H1 (cell line): ENCODE measurements at regions not wholly inside any gene's neighbourhood (a gene's known extent, or its start where the extent isn't known, plus 50 kb on each side); places are given as distances from the start of the nearest gene placed in this dataset.
A peak's percentile ranks its signal among the peaks of the same experiment; 100 is the strongest.

Experiments
- CTCF ChIA-PET: fragments of 300-600 bp; sonication (Branson Sonifier 250); formaldehyde crosslinking; loops from one replicate; lab custom pipeline; 2021; ENCODE audit not compliant: partially characterized antibody; lab: Charles Lee
- POLR2A ChIA-PET: fragments of 300-600 bp; sonication (Branson Sonifier 250); formaldehyde crosslinking; loops from one replicate; lab custom pipeline; 2021; ENCODE audit warnings: inconsistent platforms; ENCODE audit not compliant: partially characterized antibody; lab: Charles Lee
- DNase-seq, 2 experiments: peaks; one replicate each; pipeline versions ENCODE4 v3.0.0 to v3.0.0-alpha.2; 2010 to 2022; ENCODE audit warnings: low spot score in 2 of 2, low read depth in 1 of 2, mixed read lengths in 1 of 2
- FAIRE-seq: peaks from 2 replicates; lab custom pipeline; 2011; peaks lifted over from hg19 to GRCh38; lab: Jason Lieb, UNC
- H2AFZ ChIP-seq: 2 replicates; pipeline ENCODE4 v1.8.1; 2012; ENCODE audit warnings: low read length, inconsistent platforms
- H2AK5ac ChIP-seq: 2 replicates; pipeline ENCODE4 v1.6.1; 2013; ENCODE audit warnings: low read depth, low read length
- H2BK120ac ChIP-seq: replicated peaks from 2 replicates; pipeline ENCODE3; 2013; ENCODE audit warnings: low read depth, low read length, inconsistent platforms
- H2BK12ac ChIP-seq: 2 replicates; pipeline ENCODE4 v1.6.1; 2013; ENCODE audit warnings: low read depth, low read length
- H2BK15ac ChIP-seq: 2 replicates; pipeline ENCODE4 v1.6.1; 2013; ENCODE audit warnings: low read length
- H2BK20ac ChIP-seq: 2 replicates; pipeline ENCODE4 v1.6.1; 2013; ENCODE audit warnings: low read length
- H2BK5ac ChIP-seq: 2 replicates; pipeline ENCODE4 v1.6.1; 2013; ENCODE audit warnings: low read depth, low read length
- H3K14ac ChIP-seq: 2 replicates; pipeline ENCODE4 v1.6.1; 2013; ENCODE audit warnings: inconsistent platforms; ENCODE audit not compliant: insufficient read length
- H3K18ac ChIP-seq: 2 replicates; pipeline ENCODE4 v1.6.1; 2013; ENCODE audit warnings: low read length; ENCODE audit errors: extremely low read depth
- H3K23ac ChIP-seq: 2 replicates; pipeline ENCODE4 v1.6.1; 2013; ENCODE audit warnings: inconsistent platforms; ENCODE audit not compliant: insufficient read length
- H3K23me2 ChIP-seq: 2 replicates; pipeline ENCODE4 v1.6.1; 2013; ENCODE audit warnings: low read depth, low read length
- H3K27ac ChIP-seq: 2 replicates; pipeline ENCODE4 v1.6.1; 2011; ENCODE audit warnings: low read depth, low read length, inconsistent platforms
- H3K27me3 ChIP-seq, 4 experiments: replicated peaks in 1 of 4; 1 replicate in 1 of 4; 2 replicates in 3 of 4; pipeline versions ENCODE4 v1.6.1 to v1.8.1; 2011 to 2013; ENCODE audit warnings: low read length in 3 of 4, mild to moderate bottlenecking in 3 of 4, inconsistent platforms in 2 of 4, mixed read lengths in 2 of 4, moderate library complexity in 1 of 4; ENCODE audit not compliant: control insufficient read depth in 3 of 4, insufficient read depth in 3 of 4; ENCODE audit errors: extremely low read depth in 1 of 4
- H3K36me3 ChIP-seq, 4 experiments: 2 replicates each; pipeline versions ENCODE4 v1.6.1 to v1.8.1; 2011 to 2013; ENCODE audit warnings: mild to moderate bottlenecking in 4 of 4, low read length in 3 of 4, moderate library complexity in 2 of 4, control low read depth in 1 of 4, inconsistent platforms in 1 of 4; ENCODE audit not compliant: insufficient read depth in 4 of 4, control insufficient read depth in 2 of 4
- H3K4ac ChIP-seq: replicated peaks from 2 replicates; pipeline ENCODE3; 2013; ENCODE audit warnings: low read length, low read depth, mixed read lengths, inconsistent platforms; ENCODE audit not compliant: insufficient read length
- H3K4me1 ChIP-seq, 4 experiments: replicated peaks in 1 of 4; 1 replicate in 1 of 4; 2 replicates in 3 of 4; pipeline versions ENCODE4 v1.6.1 to v1.8.1; 2011 to 2013; ENCODE audit warnings: low read length in 3 of 4, inconsistent platforms in 2 of 4, mixed read lengths in 1 of 4; ENCODE audit not compliant: insufficient read depth in 4 of 4, control insufficient read depth in 3 of 4
- H3K4me2 ChIP-seq, 2 experiments: 2 replicates each; pipeline versions ENCODE4 v1.6.1 to v1.8.1; 2011 to 2013; ENCODE audit warnings: low read depth in 2 of 2, low read length in 2 of 2, control low read depth in 1 of 2, inconsistent platforms in 1 of 2, mild to moderate bottlenecking in 1 of 2; ENCODE audit not compliant: insufficient read depth in 1 of 2
- H3K4me3 ChIP-seq, 4 experiments: fragments of 200-600, 300-600 bp in 1 of 4; sonication (generic), shearing (Covaris generic), sonication (Bioruptor Twin) in 1 of 4; 2 replicates each; pipeline versions ENCODE4 v1.5.1 to v1.8.1; 2011 to 2016; ENCODE audit warnings: low read length in 4 of 4, low read depth in 3 of 4, control low read depth in 2 of 4, inconsistent platforms in 2 of 4, mild to moderate bottlenecking in 2 of 4, mixed read lengths in 1 of 4, moderate library complexity in 1 of 4; ENCODE audit not compliant: insufficient read depth in 2 of 4; ENCODE audit errors: extremely low read depth in 1 of 4
- H3K56ac ChIP-seq: replicated peaks from 2 replicates; pipeline ENCODE3; 2013; ENCODE audit warnings: low read depth, mild to moderate bottlenecking, mixed read lengths, low read length, inconsistent platforms; ENCODE audit not compliant: insufficient read length
- H3K79me1 ChIP-seq: 2 replicates; pipeline ENCODE4 v1.6.1; 2013; ENCODE audit warnings: low read depth, low read length, control low read depth
- H3K79me2 ChIP-seq, 2 experiments: 2 replicates each; pipeline versions ENCODE4 v1.6.1 to v1.8.1; 2012 to 2013; ENCODE audit warnings: low read length in 2 of 2, mild to moderate bottlenecking in 2 of 2, inconsistent platforms in 1 of 2; ENCODE audit not compliant: insufficient read depth in 2 of 2, control insufficient read depth in 1 of 2
- H3K9ac ChIP-seq, 4 experiments: replicated peaks in 1 of 4; 1 replicate in 1 of 4; 2 replicates in 3 of 4; pipeline versions ENCODE4 v1.6.1 to v1.8.1; 2011 to 2013; ENCODE audit warnings: low read depth in 3 of 4, low read length in 3 of 4, control low read depth in 2 of 4, mild to moderate bottlenecking in 2 of 4, moderate library complexity in 2 of 4, inconsistent platforms in 1 of 4; ENCODE audit errors: extremely low read depth in 1 of 4
- H3K9me3 ChIP-seq, 2 experiments: 2 replicates each; pipeline versions ENCODE4 v1.6.1 to v1.8.1; 2012 to 2013; ENCODE audit warnings: mild to moderate bottlenecking in 2 of 2, moderate library complexity in 2 of 2, control low read depth in 1 of 2, inconsistent platforms in 1 of 2, low read depth in 1 of 2, low read length in 1 of 2, mixed read lengths in 1 of 2; ENCODE audit not compliant: insufficient read depth in 2 of 2
- H4K20me1 ChIP-seq, 2 experiments: replicated peaks in 1 of 2; 2 replicates each; pipeline versions ENCODE3 to v1.8.1; 2011 to 2013; ENCODE audit warnings: inconsistent platforms in 2 of 2, low read length in 2 of 2, mild to moderate bottlenecking in 1 of 2; ENCODE audit not compliant: insufficient read depth in 2 of 2, control insufficient read depth in 1 of 2
- H4K5ac ChIP-seq: 2 replicates; pipeline ENCODE4 v1.6.1; 2013; ENCODE audit warnings: low read length, low read depth, mixed read lengths, inconsistent platforms; ENCODE audit not compliant: insufficient read length
- H4K8ac ChIP-seq: 2 replicates; pipeline ENCODE4 v1.8.0; 2013; ENCODE audit warnings: mild to moderate bottlenecking, moderate library complexity, low read length, inconsistent platforms; ENCODE audit not compliant: insufficient read depth; ENCODE audit errors: extremely low read depth
- H4K91ac ChIP-seq: replicated peaks from 2 replicates; pipeline ENCODE3; 2013; ENCODE audit warnings: low read length, mixed read lengths, inconsistent platforms; ENCODE audit not compliant: insufficient read length
- KDM1A ChIP-seq: fragments of 200-600, 300-600 bp; sonication (generic); IDR thresholded peaks from 2 replicates; pipeline ENCODE4 v1.7.1; 2016; ENCODE audit warnings: mild to moderate bottlenecking, low read length, borderline replicate concordance
- RAD21 ChIP-seq, 2 experiments: IDR thresholded peaks in 1 of 2; conservative IDR thresholded peaks in 1 of 2; 2 replicates each; pipeline ENCODE4 v1.6.1; 2011; ENCODE audit warnings: low read depth in 2 of 2, low read length in 2 of 2, improper control_type of control experiment in 1 of 2, inconsistent platforms in 1 of 2, mild to moderate bottlenecking in 1 of 2, moderate library complexity in 1 of 2
- whole genome bisulfite sequencing, 2 experiments: shearing (Covaris generic) in 1 of 2; methylation state at CpG; one replicate each; pipeline versions ENCODE4 v1.1.6 to v1.1.7; 2013 to 2015; ENCODE audit warnings: low lambda C conversion rate in 2 of 2, mixed read lengths in 2 of 2, inconsistent platforms in 1 of 2, low coverage in 1 of 2, missing lambda C conversion rate in 1 of 2; ENCODE audit not compliant: insufficient replicate concordance in 2 of 2, insufficient coverage in 1 of 2, insufficient read length in 1 of 2; ENCODE audit errors: extremely low coverage in 1 of 2, missing lambda C conversion rate in 1 of 2; 5-methylcytosine and 5-hydroxymethylcytosine counted together
- TF ChIP-seq, protein P1 (sequence below): IDR thresholded peaks from 2 replicates; pipeline ENCODE4 v1.6.1; 2012; ENCODE audit warnings: inconsistent platforms
- TF ChIP-seq, protein P2 (sequence below): IDR thresholded peaks from 2 replicates; pipeline ENCODE4 v1.6.1; 2012; ENCODE audit warnings: inconsistent platforms

DNA sequence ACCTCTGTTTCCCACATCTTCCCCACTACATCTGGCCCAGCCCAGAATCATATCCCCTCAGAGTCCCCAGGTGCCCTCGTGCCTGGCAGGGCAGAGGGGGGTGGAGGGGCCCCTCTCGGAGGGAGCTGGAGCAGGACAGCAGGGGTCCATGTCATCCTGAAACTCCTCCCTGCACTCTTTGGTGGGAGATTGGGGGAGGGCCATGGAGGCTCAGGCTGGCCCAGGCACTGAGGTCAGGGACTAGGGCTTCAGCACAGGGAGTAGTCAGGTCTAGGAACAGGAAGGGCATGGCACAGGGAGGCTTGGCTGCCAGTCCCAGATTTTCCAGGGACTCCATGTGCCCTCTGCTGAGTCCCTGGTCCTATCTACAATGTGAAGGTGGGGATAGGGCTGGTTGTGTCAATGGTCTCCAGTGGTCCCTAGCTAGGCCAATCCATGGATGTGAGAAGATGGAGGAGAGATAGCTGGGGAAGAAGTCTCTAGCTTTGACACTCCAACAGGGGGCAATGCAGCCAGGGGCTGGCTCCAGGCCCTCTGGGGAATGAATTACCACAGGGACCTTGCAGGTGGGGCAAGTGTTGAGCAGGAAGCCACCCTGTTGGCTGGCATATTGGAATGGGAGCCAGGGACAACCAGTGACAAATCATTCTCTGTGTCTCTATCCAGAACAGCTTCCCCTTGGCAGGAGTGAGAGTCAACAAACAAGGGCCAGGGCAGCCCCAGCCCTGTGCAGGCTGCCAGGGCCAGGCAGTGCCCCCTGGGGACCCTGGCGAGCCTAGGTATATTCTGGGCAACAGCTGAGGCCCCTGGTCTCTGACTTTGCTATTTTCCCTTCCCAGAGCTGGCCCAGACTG lies 154.4 kb downstream of the EFNB1 start:
- ChIA-PET CTCF (interaction anchor here (0.7 to 7.2 kb wide), 8 partner anchors 37 to 156 kb away, joined by 3 to 40 read pairs (median 4); no protein-coding TSS in a partner anchor), POLR2A (interaction anchor here (1.3 kb wide), 1 partner anchor 9 kb away, joined by 3 read pairs; no protein-coding TSS in a partner anchor)
- no peak overlapping the region for H4K5ac ChIP-seq
- no peak overlapping the region for H3K23ac ChIP-seq
- H4K91ac ChIP-seq = no peak overlapping the region
- H3K4me2 ChIP-seq = no peak overlapping the region
- H4K8ac ChIP-seq = no peak overlapping the region
- TF ChIP-seq KDM1A (no peak), RAD21 (IDR thresholded peaks at IDR 0.05 in 1 of 2, conservative IDR thresholded peaks at IDR 0.05 in 1 of 2; ENCODE audit: low read depth in 2 of 2, low read length in 2 of 2) (peak in 1 of 2 experiments; percentile 20; a peak in 1 of 4 replicates)
- TF ChIP-seq, protein P1, sequence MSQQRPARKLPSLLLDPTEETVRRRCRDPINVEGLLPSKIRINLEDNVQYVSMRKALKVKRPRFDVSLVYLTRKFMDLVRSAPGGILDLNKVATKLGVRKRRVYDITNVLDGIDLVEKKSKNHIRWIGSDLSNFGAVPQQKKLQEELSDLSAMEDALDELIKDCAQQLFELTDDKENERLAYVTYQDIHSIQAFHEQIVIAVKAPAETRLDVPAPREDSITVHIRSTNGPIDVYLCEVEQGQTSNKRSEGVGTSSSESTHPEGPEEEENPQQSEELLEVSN = no peak
- TF ChIP-seq, protein P2, sequence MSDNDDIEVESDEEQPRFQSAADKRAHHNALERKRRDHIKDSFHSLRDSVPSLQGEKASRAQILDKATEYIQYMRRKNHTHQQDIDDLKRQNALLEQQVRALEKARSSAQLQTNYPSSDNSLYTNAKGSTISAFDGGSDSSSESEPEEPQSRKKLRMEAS = no peak
- no peak overlapping the region for H2BK120ac ChIP-seq
- H3K56ac ChIP-seq = no peak overlapping the region
- H2BK20ac ChIP-seq = no peak overlapping the region
- H3K36me3 ChIP-seq = no peaks in the 10 kb centered on the region
- no peak overlapping the region for H2BK15ac ChIP-seq
- H3K18ac ChIP-seq = no peak overlapping the region
- H3K9me3 ChIP-seq = no peaks in the 10 kb centered on the region
- H3K9ac ChIP-seq = no peak overlapping the region
- DNase-seq (no peak), FAIRE-seq (no peak)
- no peak overlapping the region for H3K14ac ChIP-seq
- H2AK5ac ChIP-seq = no peak overlapping the region
- H3K4me3 ChIP-seq = no peak overlapping the region
- no peaks in the 10 kb centered on the region for H4K20me1 ChIP-seq
- H2BK12ac ChIP-seq = no peak overlapping the region
- H3K27ac ChIP-seq = no peak overlapping the region
- no peaks in the 10 kb centered on the region for H3K27me3 ChIP-seq
- H3K79me1 ChIP-seq = no peaks in the 10 kb centered on the region
- H3K4ac ChIP-seq = no peak overlapping the region
- no peak overlapping the region for H2BK5ac ChIP-seq
- WGBS, 2 experiments = 100% methylated on average over 2 of the region's 3 CpGs; no CpG with 5 or more reads in 1 of the 2 experiments
- H3K23me2 ChIP-seq = peaks cover 2% of the 10 kb centered on the region; the same call in 1 of the 2 replicates
- H2AFZ ChIP-seq = no peak overlapping the region
- no peaks in the 10 kb centered on the region for H3K79me2 ChIP-seq
- H3K4me1 ChIP-seq = peaks cover 0 to 5% (median 0%) of the 10 kb centered on the region in 4 experiments; a peak in 1 of 7 replicates
